Mesothelial cell of epicardium (in vitro differentiated cells): ENCODE measurements at regions not wholly inside any gene's neighbourhood (a gene's known extent, or its start where the extent isn't known, plus 50 kb on each side); places are given as distances from the start of the nearest gene placed in this dataset.
A peak's percentile ranks its signal among the peaks of the same experiment; 100 is the strongest.

Source experiments
- DNase-seq, 2 experiments: peaks; one replicate each; pipeline ENCODE4 v3.0.0; 2021; ENCODE audit warnings: low spot score in 2 of 2; ENCODE audit not compliant: unreplicated experiment in 2 of 2
- H3K27ac Mint-ChIP-seq: 2 replicates; pipeline ENCODE4 v1.8.0; 2021; ENCODE audit warnings: mixed read lengths
- H3K27me3 Mint-ChIP-seq: 2 replicates; pipeline ENCODE4 v1.8.0; 2021; ENCODE audit warnings: low read depth, mixed read lengths
- H3K36me3 Mint-ChIP-seq: 2 replicates; pipeline ENCODE4 v1.8.0; 2021; ENCODE audit warnings: mixed read lengths
- H3K4me1 Mint-ChIP-seq: 2 replicates; pipeline ENCODE4 v1.8.0; 2021; ENCODE audit warnings: mixed read lengths
- H3K4me3 Mint-ChIP-seq: 2 replicates; pipeline ENCODE4 v1.8.0; 2021; ENCODE audit warnings: mild to moderate bottlenecking, moderate library complexity, mixed read lengths
- H3K9me3 Mint-ChIP-seq: 2 replicates; pipeline ENCODE4 v1.8.0; 2021; ENCODE audit warnings: mixed read lengths
- TF ChIP-seq, protein P1 (sequence below): fragments of 200-600 bp; sonication (generic); IDR thresholded peaks from one replicate; pipeline ENCODE4 v1.5.0; 2021; ENCODE audit warnings: antibody characterized with exemption; ENCODE audit not compliant: unreplicated experiment

DNA sequence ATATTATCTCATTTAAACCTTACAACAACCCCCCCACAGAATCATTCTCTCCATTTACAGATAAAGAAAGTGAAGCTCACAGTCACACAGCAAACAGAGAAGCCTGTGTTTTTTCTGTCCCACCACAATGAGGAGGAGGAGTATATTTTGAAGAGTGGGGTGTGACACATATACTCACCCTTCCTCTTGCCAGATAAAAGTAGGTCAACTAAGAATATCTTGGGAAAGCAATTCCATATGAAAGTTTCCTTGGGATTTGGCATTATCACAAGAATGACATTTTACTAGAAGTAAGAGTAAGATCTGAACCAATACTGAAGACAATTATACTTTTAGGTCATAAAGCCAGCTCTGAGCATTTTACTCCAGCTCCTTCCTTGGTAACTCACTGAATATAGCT, 287.5 kb upstream of the HTR2A start:
- TF ChIP-seq, protein P1, sequence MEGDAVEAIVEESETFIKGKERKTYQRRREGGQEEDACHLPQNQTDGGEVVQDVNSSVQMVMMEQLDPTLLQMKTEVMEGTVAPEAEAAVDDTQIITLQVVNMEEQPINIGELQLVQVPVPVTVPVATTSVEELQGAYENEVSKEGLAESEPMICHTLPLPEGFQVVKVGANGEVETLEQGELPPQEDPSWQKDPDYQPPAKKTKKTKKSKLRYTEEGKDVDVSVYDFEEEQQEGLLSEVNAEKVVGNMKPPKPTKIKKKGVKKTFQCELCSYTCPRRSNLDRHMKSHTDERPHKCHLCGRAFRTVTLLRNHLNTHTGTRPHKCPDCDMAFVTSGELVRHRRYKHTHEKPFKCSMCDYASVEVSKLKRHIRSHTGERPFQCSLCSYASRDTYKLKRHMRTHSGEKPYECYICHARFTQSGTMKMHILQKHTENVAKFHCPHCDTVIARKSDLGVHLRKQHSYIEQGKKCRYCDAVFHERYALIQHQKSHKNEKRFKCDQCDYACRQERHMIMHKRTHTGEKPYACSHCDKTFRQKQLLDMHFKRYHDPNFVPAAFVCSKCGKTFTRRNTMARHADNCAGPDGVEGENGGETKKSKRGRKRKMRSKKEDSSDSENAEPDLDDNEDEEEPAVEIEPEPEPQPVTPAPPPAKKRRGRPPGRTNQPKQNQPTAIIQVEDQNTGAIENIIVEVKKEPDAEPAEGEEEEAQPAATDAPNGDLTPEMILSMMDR, result no peak
- Mint-ChIP-seq H3K27ac (no peak overlapping the region), H3K9me3 (no peaks in the 10 kb centered on the region), H3K36me3 (no peaks in the 10 kb centered on the region), H3K27me3 (no peaks in the 10 kb centered on the region), H3K4me1 (peaks cover 18% of the 10 kb centered on the region), H3K4me3 (no peak overlapping the region)
- DNase-seq, result no peak

- no peak overlapping the region for H3K27ac Mint-ChIP-seq
- DNase-seq, result no peak
- no peaks in the 10 kb centered on the region for H3K9me3 Mint-ChIP-seq
- TF ChIP-seq, protein P1, result no peak
- H3K27me3 Mint-ChIP-seq, result no peaks in the 10 kb centered on the region
- H3K4me1 Mint-ChIP-seq, result peaks cover 13% of the 10 kb centered on the region
- no peak overlapping the region for H3K4me3 Mint-ChIP-seq
- H3K36me3 Mint-ChIP-seq, result no peaks in the 10 kb centered on the region
These were observed 282.5 kb upstream of the HTR2A start for GRCh38 chr13:47179321-47179720.

DNA sequence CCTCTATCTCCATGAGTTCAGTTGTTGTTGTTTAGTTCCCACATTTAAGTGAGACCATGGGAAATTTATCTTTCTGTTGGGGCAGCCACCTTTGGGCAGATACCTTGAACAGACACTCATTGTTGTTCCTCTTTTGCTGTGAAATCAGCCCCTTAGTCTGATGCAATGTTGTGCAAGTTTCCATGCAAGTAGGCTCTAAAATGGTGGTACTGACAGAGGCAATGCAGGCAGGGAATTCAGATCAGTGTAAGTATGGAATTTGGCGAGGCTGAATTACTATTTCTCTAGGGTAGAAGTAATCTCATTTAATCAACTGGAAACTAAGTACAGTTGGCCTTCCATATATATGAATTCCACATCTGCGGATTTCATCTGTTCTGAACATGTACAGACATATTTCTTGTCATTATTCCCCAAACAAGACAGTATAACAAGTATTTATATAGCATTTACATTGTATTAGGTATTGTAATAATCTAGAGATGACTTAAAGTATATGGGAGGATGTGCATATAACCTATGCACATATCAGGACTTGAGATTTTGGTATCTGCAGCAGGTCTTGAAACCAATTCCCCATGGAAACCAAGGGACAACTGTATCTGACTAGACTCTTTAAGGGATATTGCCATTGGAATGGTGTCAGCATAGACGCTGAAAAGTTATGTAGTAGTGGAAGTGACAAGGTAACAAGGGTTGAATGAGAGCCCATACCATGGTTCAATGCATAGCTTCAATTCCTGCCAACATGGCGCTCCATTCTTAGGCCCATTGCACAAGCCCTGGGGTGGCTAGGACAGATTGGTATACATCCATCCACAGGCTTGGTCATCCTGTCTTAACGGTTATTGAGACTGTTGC, 281.5 kb upstream of the HTR2A start:
- TF ChIP-seq, protein P1, result no peak
- no peak for DNase-seq
- H3K27ac Mint-ChIP-seq, result no peak overlapping the region
- no peak overlapping the region for H3K4me3 Mint-ChIP-seq
- peaks cover 7% of the 10 kb centered on the region for H3K4me1 Mint-ChIP-seq
- H3K27me3 Mint-ChIP-seq, result peaks cover 2% of the 10 kb centered on the region
- no peaks in the 10 kb centered on the region for H3K36me3 Mint-ChIP-seq
- H3K9me3 Mint-ChIP-seq, result no peaks in the 10 kb centered on the region

DNA sequence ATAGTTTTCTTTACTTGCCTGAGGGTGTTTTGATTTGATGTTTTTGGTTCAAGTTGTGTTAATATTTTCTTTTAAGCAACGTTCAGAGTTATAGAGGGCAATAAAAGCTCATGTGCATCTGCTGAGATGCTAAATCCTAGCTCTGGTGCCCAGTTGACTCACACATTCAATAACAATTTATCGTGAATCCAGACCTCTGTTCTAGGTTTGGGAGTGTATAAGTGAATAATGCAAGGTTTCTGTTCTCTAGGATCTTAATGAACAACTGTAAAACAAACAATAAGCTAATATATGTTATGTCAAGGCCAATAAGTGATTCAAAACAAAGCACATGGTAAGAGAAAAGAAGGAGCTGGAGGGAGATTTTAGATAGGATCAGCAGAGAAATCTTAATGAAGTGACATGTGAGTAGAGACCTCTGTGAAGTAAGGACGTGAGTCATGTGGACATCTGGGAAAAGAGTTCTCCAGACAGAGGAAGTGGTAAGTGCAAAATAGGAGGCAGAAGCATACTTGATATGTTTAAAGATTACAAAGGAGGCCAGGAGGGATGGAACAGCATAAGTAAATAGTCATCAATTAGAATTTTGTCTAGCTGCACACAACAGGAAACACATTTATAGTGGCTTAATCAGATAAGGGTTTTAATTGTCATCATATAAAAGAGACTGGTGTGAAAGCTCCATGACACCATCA, 278.5 kb upstream of the HTR2A start:
- DNase-seq, result no peak
- peak overlapping the region; percentile 26 for H3K27ac Mint-ChIP-seq
- no peaks in the 10 kb centered on the region for H3K36me3 Mint-ChIP-seq
- peaks cover 2% of the 10 kb centered on the region for H3K27me3 Mint-ChIP-seq
- H3K9me3 Mint-ChIP-seq, result no peaks in the 10 kb centered on the region
- H3K4me1 Mint-ChIP-seq, result peaks cover 7% of the 10 kb centered on the region
- TF ChIP-seq, protein P1, result no peak
- no peak overlapping the region for H3K4me3 Mint-ChIP-seq

GRCh38 chr13:47170971-47171370, 274.1 kb upstream of the HTR2A start:
- TF ChIP-seq, protein P1, result no peak
- no peaks in the 10 kb centered on the region for H3K9me3 Mint-ChIP-seq

More at GRCh38 chr13:47170971-47171370, 274.1 kb upstream of the HTR2A start:
- DNase-seq, result no peak
- Mint-ChIP-seq H3K27me3 (peaks cover 2% of the 10 kb centered on the region), H3K4me3 (no peak overlapping the region), H3K27ac (no peak overlapping the region), H3K4me1 (peaks cover 19% of the 10 kb centered on the region), H3K36me3 (no peaks in the 10 kb centered on the region)
